Muscle of leg (tissue), 3 donors: ENCODE measurements at regions not wholly inside any gene's neighbourhood (a gene's known extent, or its start where the extent isn't known, plus 50 kb on each side); places are given as distances from the start of the nearest gene placed in this dataset.
A peak's percentile ranks its signal among the peaks of the same experiment; 100 is the strongest.

ENCODE experiments used
- DNase-seq: peaks from one replicate; pipeline ENCODE4 v3.0.0; 2013
- H3K27ac ChIP-seq: one replicate; pipeline ENCODE4 v1.5.1; 2013; ENCODE audit warnings: mild to moderate bottlenecking, low read length, control low read depth
- H3K27me3 ChIP-seq: one replicate; pipeline ENCODE4 v1.6.1; 2013; ENCODE audit warnings: low read length; ENCODE audit not compliant: control insufficient read depth, insufficient read depth
- H3K36me3 ChIP-seq: one replicate; pipeline ENCODE4 v1.6.1; 2013; ENCODE audit warnings: low read length; ENCODE audit not compliant: control insufficient read depth, insufficient read depth
- H3K4me1 ChIP-seq: one replicate; pipeline ENCODE4 v1.6.1; 2013; ENCODE audit warnings: low read length; ENCODE audit not compliant: control insufficient read depth, insufficient read depth
- H3K4me3 ChIP-seq: one replicate; pipeline ENCODE4 v1.5.1; 2013; ENCODE audit warnings: low read length, control low read depth
- H3K9me3 ChIP-seq: replicated peaks from 2 replicates; pipeline ENCODE4 v1.6.1; 2013; ENCODE audit warnings: low read depth, low read length; ENCODE audit not compliant: control insufficient read depth
- WGBS: methylation state at CpG from one replicate; pipeline ENCODE4 v1.1.5; 2013; ENCODE audit warnings: missing lambda C conversion rate; ENCODE audit not compliant: insufficient coverage; 5-methylcytosine and 5-hydroxymethylcytosine counted together

GRCh38 chr2:185942855-185943254 lies 204.3 kb downstream of the FSIP2 start:
- H3K4me1 ChIP-seq: no peaks in the 10 kb centered on the region
- no peak overlapping the region for H3K4me3 ChIP-seq
- H3K36me3 ChIP-seq: no peaks in the 10 kb centered on the region
- DNase-seq: no peak
- no peak overlapping the region for H3K27ac ChIP-seq
- H3K27me3 ChIP-seq: no peaks in the 10 kb centered on the region
- WGBS: no CpG with 5 or more reads among the region's 4 CpGs
- H3K9me3 ChIP-seq: no peaks in the 10 kb centered on the region

GRCh38 chr2:185947722-185948121 lies 209.1 kb downstream of the FSIP2 start:
- WGBS: no CpG with 5 or more reads among the region's 2 CpGs

GRCh38 chr2:185952100-185952499 lies 213.5 kb downstream of the FSIP2 start:
- H3K27ac ChIP-seq: no peak overlapping the region
- no peaks in the 10 kb centered on the region for H3K27me3 ChIP-seq
- H3K4me1 ChIP-seq: no peaks in the 10 kb centered on the region
- H3K4me3 ChIP-seq: no peak overlapping the region
- H3K36me3 ChIP-seq: no peaks in the 10 kb centered on the region
- no peaks in the 10 kb centered on the region for H3K9me3 ChIP-seq
- no CpG with 5 or more reads among the region's 3 CpGs for WGBS
- no peak for DNase-seq

More at GRCh38 chr2:185947722-185948121, 209.1 kb downstream of the FSIP2 start:
- DNase-seq: peak; percentile 3
- H3K4me3 ChIP-seq: no peak overlapping the region
- no peak overlapping the region for H3K27ac ChIP-seq
- H3K4me1 ChIP-seq: no peaks in the 10 kb centered on the region
- H3K9me3 ChIP-seq: no peaks in the 10 kb centered on the region
- no peaks in the 10 kb centered on the region for H3K27me3 ChIP-seq
- H3K36me3 ChIP-seq: no peaks in the 10 kb centered on the region

- Histone ChIP-seq H3K27me3 (no peaks in the 10 kb centered on the region), H3K36me3 (no peaks in the 10 kb centered on the region), H3K4me1 (no peaks in the 10 kb centered on the region), H3K9me3 (no peaks in the 10 kb centered on the region), H3K4me3 (no peak overlapping the region), H3K27ac (no peak overlapping the region)
- no peak for DNase-seq
- 64% methylated on average over 1 of the region's 2 CpGs for WGBS
These were observed 215.8 kb downstream of the FSIP2 start for GRCh38 chr2:185954389-185954788.

GRCh38 chr2:185955050-185955449 lies 216.4 kb downstream of the FSIP2 start:
- no CpG with 5 or more reads among the region's 1 CpG for WGBS
- DNase-seq: no peak

GRCh38 chr2:185967335-185967734 lies 228.7 kb downstream of the FSIP2 start:
- Histone ChIP-seq H3K4me3 (no peak overlapping the region), H3K27me3 (no peaks in the 10 kb centered on the region), H3K27ac (no peak overlapping the region), H3K4me1 (no peaks in the 10 kb centered on the region), H3K9me3 (peaks cover 6% of the 10 kb centered on the region), H3K36me3 (no peaks in the 10 kb centered on the region)
- 96% methylated on average over 3 of the region's 5 CpGs for WGBS
- DNase-seq: no peak

More at GRCh38 chr2:185955050-185955449, 216.4 kb downstream of the FSIP2 start:
- H3K4me1 ChIP-seq: no peaks in the 10 kb centered on the region
- H3K9me3 ChIP-seq: peaks cover under 1% of the 10 kb centered on the region
- no peaks in the 10 kb centered on the region for H3K27me3 ChIP-seq
- H3K27ac ChIP-seq: no peak overlapping the region
- H3K36me3 ChIP-seq: no peaks in the 10 kb centered on the region
- no peak overlapping the region for H3K4me3 ChIP-seq

GRCh38 chr2:185970148-185970852 lies 231.7 kb downstream of the FSIP2 start:
- H3K9me3 ChIP-seq: peaks cover 6% of the 10 kb centered on the region
- H3K4me1 ChIP-seq: no peaks in the 10 kb centered on the region
- no peak overlapping the region for H3K4me3 ChIP-seq
- no peak for DNase-seq
- no peaks in the 10 kb centered on the region for H3K36me3 ChIP-seq
- no CpG with 5 or more reads among the region's 3 CpGs for WGBS
- no peaks in the 10 kb centered on the region for H3K27me3 ChIP-seq
- H3K27ac ChIP-seq: no peak overlapping the region

- H3K27ac ChIP-seq: no peak overlapping the region
- 25% methylated on average over 1 of the region's 3 CpGs for WGBS
- no peaks in the 10 kb centered on the region for H3K9me3 ChIP-seq
- H3K4me3 ChIP-seq: no peak overlapping the region
- no peaks in the 10 kb centered on the region for H3K36me3 ChIP-seq
- no peaks in the 10 kb centered on the region for H3K4me1 ChIP-seq
- no peaks in the 10 kb centered on the region for H3K27me3 ChIP-seq
- no peak for DNase-seq
These were observed 240.2 kb downstream of the FSIP2 start for GRCh38 chr2:185978634-185979407.

GRCh38 chr2:185979546-185980071 lies 241.0 kb downstream of the FSIP2 start:
- no CpG with 5 or more reads among the region's 2 CpGs for WGBS
- no peaks in the 10 kb centered on the region for H3K36me3 ChIP-seq
- H3K4me3 ChIP-seq: no peak overlapping the region
- H3K9me3 ChIP-seq: no peaks in the 10 kb centered on the region
- no peak overlapping the region for H3K27ac ChIP-seq
- DNase-seq: no peak
- no peaks in the 10 kb centered on the region for H3K27me3 ChIP-seq
- no peaks in the 10 kb centered on the region for H3K4me1 ChIP-seq

- DNase-seq: no peak
- WGBS: no CpG with 5 or more reads among the region's 3 CpGs
- H3K27me3 ChIP-seq: no peaks in the 10 kb centered on the region
- no peak overlapping the region for H3K4me3 ChIP-seq
- no peaks in the 10 kb centered on the region for H3K4me1 ChIP-seq
- no peaks in the 10 kb centered on the region for H3K9me3 ChIP-seq
- no peak overlapping the region for H3K27ac ChIP-seq
- H3K36me3 ChIP-seq: no peaks in the 10 kb centered on the region
These were observed 242.3 kb downstream of the FSIP2 start for GRCh38 chr2:185980944-185981343.
